DND-41 (cell line): ENCODE measurements at regions not wholly inside any gene's neighbourhood (a gene's known extent, or its start where the extent isn't known, plus 50 kb on each side); places are given as distances from the start of the nearest gene placed in this dataset.

Experiments
- ATAC-seq: fragments of 200-7000 bp; cut with Tn5 transposase; 3 replicates; pipeline ENCODE4 v1.9.1; 2021; ENCODE audit warnings: low read depth; ENCODE audit not compliant: insufficient read depth
- DNase-seq: peaks from one replicate; pipeline ENCODE4 v3.0.0-alpha.2; 2020
- H2AFZ ChIP-seq: 2 replicates; pipeline ENCODE4 v1.6.0; 2012; ENCODE audit warnings: low read depth, low read length
- H3K27ac ChIP-seq: 2 replicates; pipeline ENCODE4 v1.5.1; 2012; ENCODE audit warnings: low read length, inconsistent platforms
- H3K27me3 ChIP-seq: fragments of 200-600 bp; sonication (generic); 2 replicates; pipeline ENCODE4 v1.6.0; 2012; ENCODE audit warnings: low read length, mild to moderate bottlenecking, inconsistent platforms; ENCODE audit not compliant: insufficient read depth, poor library complexity
- H3K36me3 ChIP-seq: 2 replicates; pipeline ENCODE4 v1.5.1; 2012; ENCODE audit warnings: low read length, inconsistent platforms; ENCODE audit not compliant: insufficient read depth
- H3K4me1 ChIP-seq: 2 replicates; pipeline ENCODE4 v1.5.1; 2012; ENCODE audit warnings: mild to moderate bottlenecking, low read length; ENCODE audit not compliant: insufficient read depth
- H3K4me2 ChIP-seq: 2 replicates; pipeline ENCODE4 v1.6.0; 2012; ENCODE audit warnings: mild to moderate bottlenecking, moderate library complexity, low read length, inconsistent platforms; ENCODE audit not compliant: insufficient read depth
- H3K4me3 ChIP-seq, 2 experiments: fragments of 200-600 bp in 1 of 2; shearing (Covaris generic) in 1 of 2; 2 replicates each; pipeline ENCODE4 v1.5.1; 2012 to 2016; ENCODE audit warnings: inconsistent platforms in 2 of 2, low read length in 2 of 2, mild to moderate bottlenecking in 2 of 2, low read depth in 1 of 2, moderate library complexity in 1 of 2
- H3K79me2 ChIP-seq: 2 replicates; pipeline ENCODE4 v1.6.0; 2012; ENCODE audit warnings: low read length, inconsistent platforms; ENCODE audit not compliant: insufficient read depth
- H3K9ac ChIP-seq: 2 replicates; pipeline ENCODE4 v1.6.0; 2012; ENCODE audit warnings: low read depth, mild to moderate bottlenecking, inconsistent platforms, low read length, moderate library complexity
- H3K9me3 ChIP-seq: 2 replicates; pipeline ENCODE4 v1.5.1; 2012; ENCODE audit warnings: low read length, moderate library complexity, mild to moderate bottlenecking, inconsistent platforms; ENCODE audit not compliant: insufficient read depth, severe bottlenecking
- H4K20me1 ChIP-seq: 2 replicates; pipeline ENCODE4 v1.6.0; 2012; ENCODE audit warnings: low read length; ENCODE audit not compliant: insufficient read depth
- CTCF ChIP-seq: IDR thresholded peaks from 2 replicates; pipeline ENCODE4 v1.5.1; 2012; ENCODE audit warnings: borderline replicate concordance, low read length, moderate library complexity, mild to moderate bottlenecking; ENCODE audit not compliant: poor library complexity, severe bottlenecking; ENCODE audit errors: extremely low read depth
- EZH2 ChIP-seq: IDR thresholded peaks from 3 replicates; pipeline ENCODE4 v1.6.1; 2012; ENCODE audit warnings: borderline replicate concordance, low read depth, mild to moderate bottlenecking, moderate library complexity, low read length, inconsistent platforms; ENCODE audit not compliant: severe bottlenecking

- Histone ChIP-seq H3K4me1 (no peaks in the 10 kb centered on the region), H3K36me3 (no peaks in the 10 kb centered on the region), H3K9me3 (peaks cover 3% of the 10 kb centered on the region), H3K27ac (no peak overlapping the region), H3K4me2 (no peak overlapping the region), H3K79me2 (no peaks in the 10 kb centered on the region), H3K27me3 (no peaks in the 10 kb centered on the region), H2AFZ (no peak overlapping the region), H4K20me1 (no peaks in the 10 kb centered on the region), H3K9ac (no peak overlapping the region), H3K4me3 (no peak overlapping the region)
- TF ChIP-seq EZH2 (no peak), CTCF (no peak)
- ATAC-seq (no peak), DNase-seq (no peak)
These were observed 1841.0 kb upstream of the PCDH7 start for GRCh38 chr4:28879178-28879577.

GRCh38 chr4:28879900-28880299 lies 1840.3 kb upstream of the PCDH7 start:
- DNase-seq = no peak
- TF ChIP-seq EZH2 (no peak), CTCF (no peak)
- Histone ChIP-seq H3K79me2 (no peaks in the 10 kb centered on the region), H4K20me1 (no peaks in the 10 kb centered on the region), H3K9me3 (peaks cover 3% of the 10 kb centered on the region), H3K27me3 (no peaks in the 10 kb centered on the region), H3K4me2 (no peak overlapping the region), H2AFZ (no peak overlapping the region), H3K9ac (no peak overlapping the region), H3K4me3 (no peak overlapping the region), H3K36me3 (no peaks in the 10 kb centered on the region), H3K27ac (no peak overlapping the region), H3K4me1 (no peaks in the 10 kb centered on the region)
- ATAC-seq = no peak

- TF ChIP-seq CTCF (no peak), EZH2 (no peak)
- H3K9ac ChIP-seq = no peak overlapping the region
- no peak overlapping the region for H3K4me2 ChIP-seq
- no peaks in the 10 kb centered on the region for H4K20me1 ChIP-seq
- H3K9me3 ChIP-seq = peaks cover 3% of the 10 kb centered on the region
- no peaks in the 10 kb centered on the region for H3K27me3 ChIP-seq
- H2AFZ ChIP-seq = no peak overlapping the region
- no peak overlapping the region for H3K4me3 ChIP-seq
- DNase-seq (no peak), ATAC-seq (no peak)
- no peaks in the 10 kb centered on the region for H3K79me2 ChIP-seq
- H3K4me1 ChIP-seq = no peaks in the 10 kb centered on the region
- no peak overlapping the region for H3K27ac ChIP-seq
- no peaks in the 10 kb centered on the region for H3K36me3 ChIP-seq
These were observed 1837.0 kb upstream of the PCDH7 start for GRCh38 chr4:28883211-28883610.

GRCh38 chr4:28886934-28887333 lies 1833.2 kb upstream of the PCDH7 start:
- ATAC-seq (no peak), DNase-seq (no peak)
- Histone ChIP-seq H2AFZ (no peak overlapping the region), H3K27ac (no peak overlapping the region), H3K9me3 (peaks cover 3% of the 10 kb centered on the region), H3K36me3 (no peaks in the 10 kb centered on the region), H3K79me2 (no peaks in the 10 kb centered on the region), H3K27me3 (no peaks in the 10 kb centered on the region), H3K4me2 (no peak overlapping the region), H3K4me1 (no peaks in the 10 kb centered on the region), H4K20me1 (no peaks in the 10 kb centered on the region), H3K4me3 (no peak overlapping the region), H3K9ac (no peak overlapping the region)
- TF ChIP-seq CTCF = no peak
- no peak for TF ChIP-seq EZH2
